ENCODE measurements at regions not wholly inside any gene's neighbourhood (a gene's known extent, or its start where the extent isn't known, plus 50 kb on each side); places are given as distances from the start of the nearest gene placed in this dataset.
"Not testable (repeated sequence)": the region's sequence is repeated elsewhere in the genome, so short reads cannot be mapped to it uniquely, and the experiment has no call there.

GRCh38 chr19:28686756-28687155, 526.2 kb downstream of the UQCRFS1 start:
- CTCF ChIA-PET: no interaction called here

GRCh38 chr19:28685802-28686201, 527.1 kb downstream of the UQCRFS1 start:
- ChIA-PET CTCF (no interaction called here), POLR2A (no interaction called here)
- H3K4me3 Mint-ChIP-seq: no peak overlapping the region
- H3K9me3 Mint-ChIP-seq: peaks cover 14% of the 10 kb centered on the region
- intact Hi-C loops (cut with micrococcal nuclease): no loop called here
- no peaks in the 10 kb centered on the region for H3K36me3 Mint-ChIP-seq (ENCODE audit: low read depth)
- no peaks in the 10 kb centered on the region for H3K4me1 Mint-ChIP-seq
- DNase-seq (no peak), ATAC-seq (ENCODE audit: low read depth) (no peak)
- no peak for TF ChIP-seq CTCF (IDR thresholded peaks at IDR 0.05)
- H3K27ac Mint-ChIP-seq: no peak overlapping the region
- no peaks in the 10 kb centered on the region for H3K27me3 Mint-ChIP-seq

More at GRCh38 chr19:28686756-28687155, 526.2 kb downstream of the UQCRFS1 start:
- no peaks in the 10 kb centered on the region for H3K4me1 Mint-ChIP-seq
- ATAC-seq (ENCODE audit: low read depth) (no peak), DNase-seq (no peak)
- TF ChIP-seq CTCF (IDR thresholded peaks at IDR 0.05): no peak
- H3K4me3 Mint-ChIP-seq: no peak overlapping the region
- no peak overlapping the region for H3K27ac Mint-ChIP-seq
- peaks cover 16% of the 10 kb centered on the region for H3K9me3 Mint-ChIP-seq
- POLR2A ChIA-PET: no interaction called here
- intact Hi-C loops (cut with micrococcal nuclease): no loop called here
- H3K27me3 Mint-ChIP-seq: no peaks in the 10 kb centered on the region
- no peaks in the 10 kb centered on the region for H3K36me3 Mint-ChIP-seq (ENCODE audit: low read depth)

- H3K4me1 Mint-ChIP-seq; DNase-seq; POLR2A ChIA-PET; intact Hi-C loops (cut with micrococcal nuclease); CTCF ChIA-PET; H3K4me3 Mint-ChIP-seq; H3K27me3 Mint-ChIP-seq; ATAC-seq (ENCODE audit: low read depth); H3K27ac Mint-ChIP-seq; H3K36me3 Mint-ChIP-seq (ENCODE audit: low read depth): not testable (repeated sequence)
- H3K9me3 Mint-ChIP-seq: peaks cover 12% of the 10 kb centered on the region
These were observed 527.9 kb downstream of the UQCRFS1 start for GRCh38 chr19:28685077-28685476.

GRCh38 chr19:28680111-28680510, 532.8 kb downstream of the UQCRFS1 start:
- no peaks in the 10 kb centered on the region for H3K27me3 Mint-ChIP-seq
- intact Hi-C loops (cut with micrococcal nuclease): no loop called here
- no peak for TF ChIP-seq CTCF (IDR thresholded peaks at IDR 0.05)

GRCh38 chr19:28670836-28671235, 542.1 kb downstream of the UQCRFS1 start:
- H3K27ac Mint-ChIP-seq: no peak overlapping the region
- TF ChIP-seq CTCF (IDR thresholded peaks at IDR 0.05): no peak
- intact Hi-C loops (cut with micrococcal nuclease): no loop called here
- no peaks in the 10 kb centered on the region for H3K36me3 Mint-ChIP-seq (ENCODE audit: low read depth)
- ChIA-PET POLR2A (no interaction called here), CTCF (no interaction called here)
- DNase-seq (no peak), ATAC-seq (ENCODE audit: low read depth) (no peak)
- H3K27me3 Mint-ChIP-seq: no peaks in the 10 kb centered on the region
- H3K9me3 Mint-ChIP-seq: peaks cover 30% of the 10 kb centered on the region
- no peak overlapping the region for H3K4me3 Mint-ChIP-seq
- H3K4me1 Mint-ChIP-seq: no peaks in the 10 kb centered on the region

More at GRCh38 chr19:28680111-28680510, 532.8 kb downstream of the UQCRFS1 start:
- ATAC-seq (ENCODE audit: low read depth) (no peak), DNase-seq (no peak)
- Mint-ChIP-seq H3K9me3 (peaks cover 6% of the 10 kb centered on the region), H3K4me3 (no peak overlapping the region), H3K4me1 (no peaks in the 10 kb centered on the region), H3K36me3 (ENCODE audit: low read depth) (no peaks in the 10 kb centered on the region), H3K27ac (no peak overlapping the region)
- CTCF ChIA-PET: no interaction called here
- POLR2A ChIA-PET: no interaction called here

- no peak for DNase-seq
- Mint-ChIP-seq H3K4me1 (no peaks in the 10 kb centered on the region), H3K9me3 (peaks cover 30% of the 10 kb centered on the region), H3K36me3 (ENCODE audit: low read depth) (no peaks in the 10 kb centered on the region), H3K4me3 (no peak overlapping the region), H3K27ac (no peak overlapping the region), H3K27me3 (no peaks in the 10 kb centered on the region)
- intact Hi-C loops (cut with micrococcal nuclease): no loop called here
- POLR2A ChIA-PET: no interaction called here
- TF ChIP-seq CTCF (IDR thresholded peaks at IDR 0.05): no peak
- CTCF ChIA-PET: no interaction called here
- no peak for ATAC-seq (ENCODE audit: low read depth)
These were observed 543.1 kb downstream of the UQCRFS1 start for GRCh38 chr19:28669804-28670203.
